SU-DHL-6 (cell line): ENCODE measurements at regions not wholly inside any gene's neighbourhood (a gene's known extent, or its start where the extent isn't known, plus 50 kb on each side); places are given as distances from the start of the nearest gene placed in this dataset.

Source experiments
- H2AFZ ChIP-seq: fragments of 200-600 bp; sonication (generic); 2 replicates; pipeline ENCODE4 v1.6.1; 2014; ENCODE audit warnings: low read depth, mild to moderate bottlenecking, moderate library complexity, mixed read lengths, antibody characterized with exemption, low read length; ENCODE audit not compliant: severe bottlenecking
- H3F3A ChIP-seq: fragments of 200-600 bp; shearing (Covaris generic); 2 replicates; pipeline ENCODE4 v1.6.0; 2016; ENCODE audit warnings: antibody characterized with exemption, mild to moderate bottlenecking; ENCODE audit not compliant: insufficient read depth
- H3K27ac ChIP-seq: fragments of 200-600 bp; sonication (generic); 2 replicates; pipeline ENCODE4 v1.5.1; 2016; ENCODE audit warnings: low read depth, mild to moderate bottlenecking, low read length, moderate library complexity, mixed read lengths
- H3K27me3 ChIP-seq: fragments of 200-600 bp; sonication (generic), shearing (Covaris generic); 2 replicates; pipeline ENCODE4 v1.6.0; 2014; ENCODE audit warnings: mild to moderate bottlenecking, low read length
- H3K36me3 ChIP-seq: fragments of 200-600 bp; sonication (generic); 2 replicates; pipeline ENCODE4 v1.6.1; 2014; ENCODE audit warnings: mild to moderate bottlenecking, low read length, mixed read lengths
- H3K4me2 ChIP-seq: fragments of 300-600, 200-600 bp; shearing (Covaris generic), sonication (generic); 2 replicates; pipeline ENCODE4 v1.6.0; 2014; ENCODE audit warnings: low read length, low read depth, mild to moderate bottlenecking; ENCODE audit not compliant: poor library complexity, severe bottlenecking
- H3K4me3 ChIP-seq: fragments of 200-600 bp; sonication (generic); 2 replicates; pipeline ENCODE4 v1.5.1; 2014; ENCODE audit warnings: antibody characterized with exemption, low read length, mild to moderate bottlenecking, mixed read lengths; ENCODE audit not compliant: insufficient read depth, poor library complexity, severe bottlenecking
- H3K79me2 ChIP-seq: fragments of 200-600 bp; sonication (generic); 2 replicates; pipeline ENCODE4 v1.6.1; 2014; ENCODE audit warnings: mild to moderate bottlenecking, low read length, moderate library complexity; ENCODE audit not compliant: insufficient read depth
- H3K9ac ChIP-seq: fragments of 200-600 bp; sonication (generic); 2 replicates; pipeline ENCODE4 v1.7.0; 2014; ENCODE audit warnings: mild to moderate bottlenecking, low read length
- H3K9me2 ChIP-seq: fragments of 200-600 bp; sonication (generic); replicated peaks from 2 replicates; pipeline ENCODE4 v1.6.1; 2014; ENCODE audit warnings: low read length; ENCODE audit not compliant: insufficient read depth
- H3K9me3 ChIP-seq: fragments of 200-600 bp; sonication (generic); 2 replicates; pipeline ENCODE4 v1.6.1; 2014; ENCODE audit warnings: low read length, mixed read lengths; ENCODE audit not compliant: insufficient read depth
- H4K20me1 ChIP-seq: fragments of 200-600 bp; sonication (generic); 2 replicates; pipeline ENCODE4 v1.6.1; 2014; ENCODE audit warnings: low read depth, mild to moderate bottlenecking, antibody characterized with exemption, low read length, moderate library complexity, mixed read lengths
- CTCF ChIP-seq: fragments of 200-600 bp; sonication (generic); IDR thresholded peaks from one replicate; pipeline ENCODE4 v1.5.1; 2017; ENCODE audit warnings: antibody characterized with exemption, mild to moderate bottlenecking, low read length, moderate library complexity; ENCODE audit not compliant: insufficient read depth, poor library complexity, severe bottlenecking
- EZH2phosphoT487 ChIP-seq: fragments of 200-600 bp; sonication (generic), shearing (Covaris generic); conservative IDR thresholded peaks from 2 replicates; pipeline ENCODE4 v1.6.1; 2018; ENCODE audit warnings: mild to moderate bottlenecking, antibody characterized with exemption, low read length, moderate library complexity, mixed read lengths

GRCh38 chr22:27105142-27106025 lies 448.0 kb downstream of the MIAT start:
- Histone ChIP-seq H3F3A (no peaks in the 10 kb centered on the region), H3K27me3 (no peaks in the 10 kb centered on the region), H4K20me1 (no peaks in the 10 kb centered on the region), H2AFZ (no peak overlapping the region), H3K79me2 (no peaks in the 10 kb centered on the region), H3K9ac (no peak overlapping the region), H3K27ac (no peak overlapping the region), H3K9me2 (no peaks in the 10 kb centered on the region), H3K36me3 (no peaks in the 10 kb centered on the region), H3K9me3 (peaks cover 10% of the 10 kb centered on the region; the same call in 1 of the 2 replicates), H3K4me2 (no peak overlapping the region), H3K4me3 (no peak overlapping the region)
- TF ChIP-seq CTCF: no peak
- TF ChIP-seq EZH2phosphoT487: no peak

DNA sequence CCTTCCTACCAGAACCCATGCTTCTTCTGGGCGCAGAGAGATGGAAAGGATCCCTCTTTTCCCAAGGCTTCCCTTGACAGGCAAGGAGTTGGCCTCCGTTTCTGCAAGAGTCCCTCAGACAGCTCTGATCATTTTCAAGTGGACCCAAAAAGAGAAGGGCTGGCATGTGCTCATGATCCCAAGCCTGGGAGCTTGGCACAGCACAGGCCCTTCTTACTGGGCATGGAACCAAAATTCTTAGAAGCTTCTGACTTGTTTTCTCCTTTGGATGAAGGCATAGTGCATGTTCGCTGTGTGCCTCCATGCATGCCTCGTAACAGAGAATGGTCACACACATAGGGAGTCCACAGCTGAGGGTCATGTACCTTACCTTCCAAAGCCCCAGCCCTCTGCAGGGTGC lies 449.6 kb downstream of the MIAT start:
- H3K9ac ChIP-seq: no peak overlapping the region
- H3K27me3 ChIP-seq: no peaks in the 10 kb centered on the region
- H3K9me3 ChIP-seq: peaks cover 10% of the 10 kb centered on the region; the same call in 1 of the 2 replicates
- TF ChIP-seq CTCF (no peak), EZH2phosphoT487 (no peak)
- no peaks in the 10 kb centered on the region for H3K9me2 ChIP-seq
- no peak overlapping the region for H3K27ac ChIP-seq
- H3F3A ChIP-seq: no peaks in the 10 kb centered on the region
- no peak overlapping the region for H3K4me2 ChIP-seq
- H4K20me1 ChIP-seq: no peaks in the 10 kb centered on the region
- no peaks in the 10 kb centered on the region for H3K79me2 ChIP-seq
- no peak overlapping the region for H2AFZ ChIP-seq
- no peak overlapping the region for H3K4me3 ChIP-seq
- no peaks in the 10 kb centered on the region for H3K36me3 ChIP-seq

GRCh38 chr22:27107386-27107785 lies 450.0 kb downstream of the MIAT start:
- Histone ChIP-seq H3K9ac (no peak overlapping the region), H3K79me2 (no peaks in the 10 kb centered on the region), H3K4me3 (no peak overlapping the region), H3K9me3 (peaks cover 10% of the 10 kb centered on the region; the same call in 1 of the 2 replicates), H3K27me3 (no peaks in the 10 kb centered on the region), H3K27ac (no peak overlapping the region), H3K4me2 (no peak overlapping the region), H3F3A (no peaks in the 10 kb centered on the region), H3K9me2 (no peaks in the 10 kb centered on the region), H4K20me1 (no peaks in the 10 kb centered on the region), H2AFZ (no peak overlapping the region), H3K36me3 (no peaks in the 10 kb centered on the region)
- TF ChIP-seq EZH2phosphoT487 (no peak), CTCF (no peak)
